Neural progenitor cell (in vitro differentiated cells): ENCODE measurements at regions not wholly inside any gene's neighbourhood (a gene's known extent, or its start where the extent isn't known, plus 50 kb on each side); places are given as distances from the start of the nearest gene placed in this dataset.

Source experiments
- DNase-seq: peaks from one replicate; pipeline ENCODE4 v3.0.0-alpha.2; 2016; ENCODE audit warnings: low spot score
- H2AFZ ChIP-seq: fragments of 200-600 bp; sonication (generic); replicated peaks from 2 replicates; pipeline ENCODE4 v1.6.1; 2016; ENCODE audit warnings: antibody characterized with exemption
- H3F3A ChIP-seq: fragments of 200-600 bp; sonication (generic); 2 replicates; pipeline ENCODE4 v1.6.1; 2016; ENCODE audit warnings: antibody characterized with exemption, low read depth
- H3K27ac ChIP-seq: fragments of 200-600 bp; sonication (generic); 2 replicates; pipeline ENCODE4 v1.5.1; 2016; ENCODE audit warnings: mild to moderate bottlenecking
- H3K27me3 ChIP-seq: fragments of 200-600 bp; sonication (generic); 2 replicates; pipeline ENCODE4 v1.6.1; 2016; ENCODE audit warnings: mild to moderate bottlenecking, moderate library complexity
- H3K36me3 ChIP-seq: fragments of 200-600 bp; sonication (generic); 2 replicates; pipeline ENCODE4 v1.5.1; 2016
- H3K4me1 ChIP-seq: fragments of 200-600 bp; sonication (generic); 2 replicates; pipeline ENCODE4 v1.6.1; 2016; ENCODE audit warnings: mixed run types
- H3K4me2 ChIP-seq: fragments of 200-600 bp; sonication (generic); 2 replicates; pipeline ENCODE4 v1.6.1; 2016
- H3K4me3 ChIP-seq: fragments of 200-600 bp; sonication (generic); 2 replicates; pipeline ENCODE4 v1.5.1; 2016
- H3K79me2 ChIP-seq: fragments of 200-600 bp; sonication (generic); 2 replicates; pipeline ENCODE4 v1.6.1; 2016; ENCODE audit warnings: low read depth
- H3K9ac ChIP-seq: fragments of 200-600 bp; sonication (generic); 2 replicates; pipeline ENCODE4 v1.6.1; 2016
- H3K9me3 ChIP-seq: fragments of 200-600 bp; sonication (generic); 2 replicates; pipeline ENCODE4 v1.5.1; 2016; ENCODE audit warnings: low read depth
- H4K20me1 ChIP-seq: fragments of 200-600 bp; sonication (generic); 2 replicates; pipeline ENCODE4 v1.6.1; 2016; ENCODE audit warnings: low read depth
- H3K27ac Mint-ChIP-seq: 3 replicates; pipeline ENCODE4 v1.8.0; 2021; ENCODE audit warnings: mixed read lengths
- H3K27me3 Mint-ChIP-seq: 2 replicates; pipeline ENCODE4 v1.8.0; 2022; ENCODE audit warnings: low read depth, mild to moderate bottlenecking, inconsistent platforms, moderate library complexity, mixed read lengths; ENCODE audit not compliant: insufficient read depth
- H3K36me3 Mint-ChIP-seq: 3 replicates; pipeline ENCODE4 v1.8.0; 2021; ENCODE audit warnings: mixed read lengths
- H3K4me1 Mint-ChIP-seq: 3 replicates; pipeline ENCODE4 v1.8.0; 2021; ENCODE audit warnings: mixed read lengths
- H3K4me3 Mint-ChIP-seq: 3 replicates; pipeline ENCODE4 v1.8.0; 2021; ENCODE audit warnings: mild to moderate bottlenecking, moderate library complexity, mixed read lengths
- H3K9me3 Mint-ChIP-seq: 3 replicates; pipeline ENCODE4 v1.8.0; 2020; ENCODE audit warnings: mixed read lengths
- CTCF ChIP-seq: fragments of 200-600 bp; sonication (generic); IDR thresholded peaks from 2 replicates; pipeline ENCODE4 v1.5.1; 2017; ENCODE audit warnings: antibody characterized with exemption, mild to moderate bottlenecking
- EZH2 ChIP-seq: fragments of 200-600 bp; sonication (generic); IDR thresholded peaks from 2 replicates; pipeline ENCODE4 v1.6.1; 2017; ENCODE audit warnings: antibody characterized with exemption, mild to moderate bottlenecking, moderate library complexity
- EZH2phosphoT487 ChIP-seq: fragments of 200-600 bp; sonication (generic); IDR thresholded peaks from 2 replicates; pipeline ENCODE4 v1.6.1; 2017; ENCODE audit warnings: antibody characterized with exemption

GRCh38 chr17:77312061-77312701, 171.4 kb downstream of the SEC14L1 start:
- H3K27ac ChIP-seq: no peak overlapping the region
- Mint-ChIP-seq H3K27ac (no peak overlapping the region), H3K27me3 (peaks cover 2% of the 10 kb centered on the region), H3K4me3 (no peak overlapping the region), H3K9me3 (no peaks in the 10 kb centered on the region), H3K36me3 (no peaks in the 10 kb centered on the region), H3K4me1 (peaks cover 17% of the 10 kb centered on the region)
- H3K36me3 ChIP-seq: no peaks in the 10 kb centered on the region
- H2AFZ ChIP-seq: no peak overlapping the region
- no peaks in the 10 kb centered on the region for H3K27me3 ChIP-seq
- H3K4me2 ChIP-seq: no peak overlapping the region
- no peak overlapping the region for H3K9ac ChIP-seq
- DNase-seq: no peak
- no peaks in the 10 kb centered on the region for H3K79me2 ChIP-seq
- peaks cover 3% of the 10 kb centered on the region for H3F3A ChIP-seq
- no peaks in the 10 kb centered on the region for H4K20me1 ChIP-seq
- H3K4me3 ChIP-seq: no peak overlapping the region
- no peaks in the 10 kb centered on the region for H3K9me3 ChIP-seq
- H3K4me1 ChIP-seq: peaks cover 16% of the 10 kb centered on the region
- TF ChIP-seq EZH2phosphoT487 (no peak), EZH2 (no peak), CTCF (no peak)

GRCh38 chr17:77312786-77313599, 172.2 kb downstream of the SEC14L1 start:
- H3K9me3 Mint-ChIP-seq: no peaks in the 10 kb centered on the region
- H3K27me3 Mint-ChIP-seq: peaks cover 3% of the 10 kb centered on the region
- no peaks in the 10 kb centered on the region for H3K27me3 ChIP-seq
- no peak overlapping the region for H3K9ac ChIP-seq
- no peaks in the 10 kb centered on the region for H3K9me3 ChIP-seq
- DNase-seq: peak; percentile 31
- H3K4me3 Mint-ChIP-seq: no peak overlapping the region
- H3K4me1 Mint-ChIP-seq: peaks cover 14% of the 10 kb centered on the region
- no peaks in the 10 kb centered on the region for H3K79me2 ChIP-seq
- H3K4me2 ChIP-seq: no peak overlapping the region
- no peak overlapping the region for H3K4me3 ChIP-seq
- no peaks in the 10 kb centered on the region for H4K20me1 ChIP-seq
- peaks cover 3% of the 10 kb centered on the region for H3F3A ChIP-seq
- no peak overlapping the region for H3K27ac ChIP-seq
- H3K36me3 Mint-ChIP-seq: no peaks in the 10 kb centered on the region
- TF ChIP-seq EZH2phosphoT487 (no peak), EZH2 (no peak), CTCF (no peak)
- peak overlapping the region; percentile 72 for H3K27ac Mint-ChIP-seq
- H3K4me1 ChIP-seq: peaks cover 16% of the 10 kb centered on the region
- H3K36me3 ChIP-seq: no peaks in the 10 kb centered on the region
- no peak overlapping the region for H2AFZ ChIP-seq

GRCh38 chr17:77313831-77314230, 173.1 kb downstream of the SEC14L1 start:
- Histone ChIP-seq H2AFZ (no peak overlapping the region), H3K4me3 (no peak overlapping the region), H3K79me2 (no peaks in the 10 kb centered on the region), H3K36me3 (no peaks in the 10 kb centered on the region), H3K9me3 (no peaks in the 10 kb centered on the region), H3K4me1 (peaks cover 21% of the 10 kb centered on the region), H4K20me1 (no peaks in the 10 kb centered on the region), H3K4me2 (no peak overlapping the region), H3K27ac (no peak overlapping the region), H3K9ac (no peak overlapping the region), H3F3A (peaks cover 3% of the 10 kb centered on the region), H3K27me3 (no peaks in the 10 kb centered on the region)
- no peak for DNase-seq
- Mint-ChIP-seq H3K9me3 (no peaks in the 10 kb centered on the region), H3K4me3 (no peak overlapping the region), H3K27ac (no peak overlapping the region), H3K36me3 (no peaks in the 10 kb centered on the region), H3K4me1 (peaks cover 18% of the 10 kb centered on the region), H3K27me3 (peaks cover 10% of the 10 kb centered on the region)
- TF ChIP-seq EZH2 (no peak), CTCF (no peak), EZH2phosphoT487 (no peak)
